ENCODE measurements at regions not wholly inside any gene's neighbourhood (a gene's known extent, or its start where the extent isn't known, plus 50 kb on each side); places are given as distances from the start of the nearest gene placed in this dataset.

DNA sequence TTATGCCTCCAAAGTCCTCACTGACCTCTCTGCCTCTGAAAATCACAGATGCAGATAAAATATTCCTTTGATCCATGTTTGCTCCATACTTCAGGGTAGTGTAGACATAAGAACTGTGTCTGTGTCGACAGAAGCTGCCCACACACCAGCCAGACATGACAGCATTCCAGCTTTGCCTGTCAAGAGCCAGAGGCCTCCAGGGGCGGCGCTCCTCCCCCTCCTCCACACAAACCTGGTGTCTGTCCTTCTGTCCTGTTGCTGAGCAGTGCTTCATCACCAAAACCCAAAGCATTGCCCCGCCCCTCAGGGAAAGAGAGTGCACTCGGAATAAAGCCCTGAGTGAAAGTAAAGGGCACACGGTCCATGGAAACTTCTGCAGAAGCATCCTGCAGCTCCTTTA is 379.4 kb downstream of the FBXW7 start:
- DNase-seq, result no peak

- DNase-seq, result no peak
These were observed 380.8 kb downstream of the FBXW7 start for GRCh38 chr4:152155070-152155469.

- DNase-seq, result no peak
These were observed 381.5 kb downstream of the FBXW7 start for GRCh38 chr4:152154433-152154832.

DNA sequence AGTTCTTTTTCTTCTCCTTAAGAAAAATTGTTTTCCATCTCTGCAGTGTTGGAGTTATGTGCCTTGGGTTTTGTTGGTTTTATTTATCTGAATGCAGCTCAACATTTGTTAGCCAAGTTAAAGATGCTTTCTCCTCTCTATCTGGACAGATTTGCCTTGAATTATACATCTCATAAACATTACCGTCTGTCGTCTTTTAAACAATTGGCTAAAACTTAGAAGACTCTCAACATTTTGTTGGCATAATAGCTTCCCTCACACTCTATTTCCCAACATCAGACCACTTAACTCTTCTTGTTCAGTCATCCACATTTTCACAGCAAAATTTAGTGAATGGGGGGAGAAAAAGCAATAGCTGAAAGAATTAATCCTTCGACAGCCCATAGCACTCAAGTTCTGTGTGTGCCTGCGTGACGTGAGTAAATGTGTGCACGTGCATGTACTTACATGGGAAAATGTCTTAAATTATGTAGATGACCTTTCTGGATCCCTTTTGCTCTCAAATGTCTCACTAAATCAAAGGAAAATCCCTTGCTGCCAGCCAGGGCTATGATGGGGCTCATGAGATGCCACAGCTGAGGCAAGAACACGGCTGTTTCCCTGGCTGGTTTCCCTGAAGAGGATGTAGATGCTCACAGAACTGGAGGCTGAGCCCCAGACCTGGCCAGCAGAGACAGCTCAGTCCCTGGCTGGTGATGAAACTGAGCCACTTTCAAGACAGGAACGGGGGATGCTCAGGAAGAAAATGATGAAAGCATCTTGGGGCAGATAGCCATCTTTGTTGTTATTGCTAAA is 382.2 kb downstream of the FBXW7 start:
- DNase-seq, result no peak

GRCh38 chr4:152150214-152150613 is 385.7 kb downstream of the FBXW7 start:
- DNase-seq, result no peak

- no peak for DNase-seq
These were observed 386.1 kb downstream of the FBXW7 start for GRCh38 chr4:152149745-152150144.

DNA sequence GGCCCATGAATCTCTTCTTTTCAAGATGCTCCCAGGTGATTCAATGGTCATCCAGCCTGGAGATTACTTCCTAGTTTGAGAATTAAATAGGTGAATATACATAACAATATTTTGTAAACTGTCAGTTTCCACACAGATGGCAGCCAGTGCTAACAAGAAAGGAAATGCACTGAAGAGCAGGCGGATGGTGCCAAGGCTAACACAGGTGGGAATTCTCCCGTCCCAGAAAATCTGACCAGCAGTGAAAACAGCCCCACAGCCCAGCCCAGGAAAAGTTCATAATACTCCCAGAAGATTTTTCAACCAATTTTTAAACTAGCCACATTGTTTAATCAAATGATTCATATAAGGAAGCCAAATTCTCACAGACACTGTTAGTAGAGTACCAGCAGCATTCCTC is 387.2 kb upstream of the GATB start:
- DNase-seq, result no peak

GRCh38 chr4:152146244-152146643 is 385.4 kb upstream of the GATB start:
- no peak for DNase-seq

DNA sequence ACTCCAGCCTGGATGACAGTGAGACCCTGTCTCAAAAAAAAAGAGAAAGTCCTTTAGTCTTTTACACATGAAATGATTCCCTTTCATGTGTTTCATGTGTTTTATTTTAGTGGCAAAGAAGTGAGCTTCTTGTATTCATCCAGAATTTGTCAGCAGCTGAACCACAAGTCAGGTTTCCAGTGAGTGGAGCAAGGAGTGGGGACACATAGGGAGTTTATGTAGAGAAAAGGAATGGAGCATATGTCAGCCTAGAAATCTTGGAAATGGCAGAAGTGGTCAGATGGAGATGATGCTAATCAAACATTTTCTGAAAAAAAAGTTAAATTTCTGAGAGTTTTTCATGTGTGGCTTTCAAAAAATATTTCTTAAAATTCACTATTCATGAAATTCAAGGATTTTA is 383.0 kb upstream of the GATB start:
- DNase-seq, result no peak

GRCh38 chr4:152138451-152138850 is 377.6 kb upstream of the GATB start:
- no peak for DNase-seq

GRCh38 chr4:152132776-152133175 is 372.0 kb upstream of the GATB start:
- no peak for DNase-seq

GRCh38 chr4:152128356-152128755 is 367.5 kb upstream of the GATB start:
- no peak for DNase-seq

DNA sequence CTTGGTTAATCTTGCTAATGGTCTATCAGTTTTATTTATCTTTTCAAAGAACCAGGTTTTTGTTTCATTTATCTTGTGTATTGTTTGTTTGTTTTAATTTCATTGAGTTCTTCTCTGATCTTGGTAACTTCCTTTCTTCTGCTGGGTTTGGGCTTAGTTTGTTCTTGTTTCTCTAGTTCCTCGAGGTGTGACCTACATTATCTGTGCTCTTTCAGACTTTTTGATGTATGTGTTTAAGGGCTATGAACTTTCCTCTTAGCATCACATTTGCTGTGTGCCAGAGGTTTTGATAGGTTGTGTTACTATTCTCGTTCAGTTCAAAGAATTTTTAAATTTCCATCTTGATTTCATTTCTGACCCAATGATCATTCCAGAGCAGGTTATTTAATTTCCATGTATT is 365.4 kb upstream of the GATB start:
- no peak for DNase-seq

GRCh38 chr4:152118819-152119553 is 358.2 kb upstream of the GATB start:
- DNase-seq, result no peak

DNA sequence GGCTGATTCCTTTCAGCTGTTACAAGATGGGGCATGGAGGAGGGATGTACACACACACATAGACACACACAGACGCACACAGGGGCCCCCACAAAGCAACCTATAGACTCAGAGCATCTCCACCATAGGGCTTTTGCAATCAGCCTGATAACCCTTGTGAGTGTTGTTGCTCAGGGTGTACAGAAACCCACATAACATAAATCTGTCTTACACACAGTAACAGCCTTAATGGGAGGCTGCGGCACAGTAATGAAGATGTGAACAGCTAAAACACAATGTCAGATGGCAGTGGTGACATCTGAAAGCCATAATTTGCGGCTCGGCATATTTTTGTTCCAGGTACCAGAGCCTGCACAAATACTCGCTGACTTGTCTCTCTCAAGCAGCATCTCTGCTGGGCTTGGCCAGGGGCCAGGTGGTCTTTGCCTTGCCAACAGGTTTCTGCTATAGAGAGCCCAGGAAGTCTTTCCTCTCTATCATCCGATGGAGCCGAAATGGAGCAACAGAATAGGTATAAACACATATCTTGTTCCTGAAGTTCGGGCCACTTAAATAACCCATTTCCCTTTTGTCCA is 357.2 kb upstream of the GATB start:
- no peak for DNase-seq

DNA sequence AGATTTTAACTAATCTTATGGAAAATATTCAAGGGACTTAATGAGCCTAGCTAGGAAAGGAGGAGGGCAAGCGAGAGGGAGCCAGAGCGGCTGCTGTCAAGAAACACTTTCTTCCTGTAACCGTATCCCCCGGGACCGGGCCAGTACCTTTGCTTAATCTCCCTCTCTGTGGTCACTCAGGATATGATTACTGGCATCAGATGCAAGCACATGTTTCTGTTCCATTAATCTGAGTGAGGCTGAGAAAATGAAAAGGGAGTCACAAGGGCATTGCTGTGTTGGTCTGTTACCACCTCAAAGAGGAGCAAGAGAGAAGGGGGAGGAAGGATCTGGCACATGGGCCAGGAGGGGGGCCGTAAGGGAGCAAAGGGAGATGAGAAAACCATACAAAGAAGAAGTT is 356.7 kb upstream of the GATB start:
- no peak for DNase-seq

GRCh38 chr4:152117054-152117453 is 356.2 kb upstream of the GATB start:
- no peak for DNase-seq

- DNase-seq, result no peak
These were observed 355.0 kb upstream of the GATB start for GRCh38 chr4:152115794-152116193.

DNA sequence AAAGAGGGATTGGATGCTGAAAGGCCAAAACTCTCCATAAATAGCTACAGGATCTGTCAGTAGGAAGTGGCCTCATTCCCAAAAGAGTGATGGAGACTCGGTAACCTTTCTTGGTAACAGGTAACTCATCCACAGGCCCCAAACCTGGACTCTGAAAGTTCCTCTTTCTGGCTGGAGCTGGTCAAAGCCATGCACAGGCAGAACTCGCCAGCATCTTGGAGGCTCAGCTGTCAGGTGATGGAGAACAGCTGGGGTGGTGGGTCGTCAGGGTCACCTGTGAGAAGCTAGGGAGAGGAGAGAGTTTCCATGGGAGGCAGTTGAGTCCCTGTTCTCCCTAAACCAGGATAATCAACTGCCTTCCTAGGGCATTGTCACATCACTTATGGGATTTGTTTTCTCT is 354.3 kb upstream of the GATB start:
- no peak for DNase-seq

DNA sequence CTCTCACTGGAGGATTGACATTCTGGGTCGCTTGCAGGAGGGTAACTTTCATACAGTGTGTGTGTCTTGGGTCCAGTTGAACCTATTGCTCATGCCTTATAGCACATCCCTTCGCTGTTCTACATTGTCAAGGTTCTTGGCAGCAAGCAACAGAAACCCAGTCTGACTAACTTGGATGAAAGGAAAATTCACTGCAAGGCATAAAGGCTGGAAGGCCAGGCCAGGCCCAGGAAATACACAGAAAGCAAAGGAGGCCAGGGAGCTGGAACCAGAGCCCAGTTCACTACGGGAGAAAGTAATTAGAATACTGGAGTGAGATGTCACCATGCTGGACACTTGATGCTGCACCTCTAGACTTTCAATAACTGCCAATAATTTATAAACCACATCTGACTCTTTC is 353.8 kb upstream of the GATB start:
- no peak for DNase-seq

DNA sequence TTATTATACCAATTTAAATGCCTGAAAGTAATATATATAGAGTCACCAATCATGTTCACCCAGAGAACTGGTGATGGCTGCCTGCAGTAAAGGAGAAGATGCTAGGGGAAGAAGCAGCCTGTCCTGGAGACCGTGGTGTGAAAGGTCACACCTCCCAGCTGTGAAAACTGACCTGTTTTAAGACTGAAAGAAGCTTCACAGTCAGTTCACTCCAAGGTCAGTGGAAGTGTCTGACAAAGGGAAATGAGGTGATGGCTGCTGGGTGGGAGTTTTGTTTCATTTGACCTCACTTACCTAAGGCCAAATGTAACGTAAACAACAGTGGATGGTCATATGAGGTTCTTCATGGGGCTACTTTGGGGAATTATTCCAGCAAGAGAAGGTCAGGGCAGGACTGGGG is 352.1 kb upstream of the GATB start:
- DNase-seq, result no peak

- no peak for DNase-seq
These were observed 351.4 kb upstream of the GATB start for GRCh38 chr4:152112190-152112589.

GRCh38 chr4:152110780-152111179 is 350.0 kb upstream of the GATB start:
- DNase-seq, result no peak

Measured in NCI-H2029 (cell line).